ENCODE measurements at regions not wholly inside any gene's neighbourhood (a gene's known extent, or its start where the extent isn't known, plus 50 kb on each side); places are given as distances from the start of the nearest gene placed in this dataset.

DNA sequence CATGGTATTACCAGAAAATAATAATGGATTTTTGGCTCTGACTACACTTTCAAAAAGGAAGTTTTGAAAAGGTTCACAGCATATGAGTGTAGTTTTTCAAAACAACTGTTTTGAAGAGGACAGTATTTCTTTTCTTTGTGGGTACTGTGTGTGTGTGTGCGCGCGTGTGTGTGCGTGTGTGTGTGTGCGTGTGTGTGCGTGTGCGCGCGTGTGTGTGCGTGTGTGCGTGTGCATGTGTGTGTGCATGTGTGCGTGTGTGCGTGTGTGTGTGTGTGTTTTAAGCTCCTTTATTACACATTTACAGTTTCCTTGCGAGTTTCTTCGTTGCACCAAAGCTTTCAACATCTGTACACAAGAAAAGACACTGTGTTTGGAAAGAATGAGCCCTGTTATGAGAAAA is 755.4 kb downstream of the SH3BGRL start:
- Histone ChIP-seq H2AFZ (ENCODE audit: control insufficient read depth, low read depth, low read length) (no peak overlapping the region), H3K4me1 (ENCODE audit: control insufficient read depth, insufficient read depth, low read length) (no peaks in the 10 kb centered on the region), H3K27ac (ENCODE audit: control insufficient read depth, insufficient read depth) (no peak overlapping the region), H3K36me3 (ENCODE audit: control insufficient read depth in 2 of 2, insufficient read depth in 2 of 2, low read length in 1 of 2) (no peaks in the 10 kb centered on the region), H3K9me3 (replicated peaks; ENCODE audit: control insufficient read depth, insufficient read depth, low read length) (no peaks in the 10 kb centered on the region), H3K27me3 (replicated peaks in 1 of 2; ENCODE audit: control insufficient read depth in 2 of 2, insufficient read depth in 2 of 2, low read length in 1 of 2) (no peaks in the 10 kb centered on the region), H3K9ac (ENCODE audit: control insufficient read depth, insufficient read depth, low read length) (no peak overlapping the region), H3K4me2 (ENCODE audit: control insufficient read depth, insufficient read depth) (no peak overlapping the region), H3K79me2 (ENCODE audit: control insufficient read depth, insufficient read depth, low read length) (no peaks in the 10 kb centered on the region), H4K20me1 (ENCODE audit: control insufficient read depth, insufficient read depth) (no peaks in the 10 kb centered on the region), H3K4me3 (no peak overlapping the region)
- DNase-seq (ENCODE audit: low read depth, low spot score) (no peak), ATAC-seq (no peak), FAIRE-seq (no peak)
- 0 out of 2 replicates have a peak, but pooled peaks have one; percentile 28 for TF ChIP-seq TCF3 (IDR thresholded peaks at IDR 0.05; ENCODE audit: borderline replicate concordance, insufficient read depth, low read depth, low read length)
- no peak for TF ChIP-seq MTA2 (IDR thresholded peaks at IDR 0.05; ENCODE audit: low read depth)
- no peak for TF ChIP-seq EZH2 (IDR thresholded peaks at IDR 0.05; ENCODE audit: borderline replicate concordance, control insufficient read depth, low read depth, low read length)
- TF ChIP-seq, protein P1, sequence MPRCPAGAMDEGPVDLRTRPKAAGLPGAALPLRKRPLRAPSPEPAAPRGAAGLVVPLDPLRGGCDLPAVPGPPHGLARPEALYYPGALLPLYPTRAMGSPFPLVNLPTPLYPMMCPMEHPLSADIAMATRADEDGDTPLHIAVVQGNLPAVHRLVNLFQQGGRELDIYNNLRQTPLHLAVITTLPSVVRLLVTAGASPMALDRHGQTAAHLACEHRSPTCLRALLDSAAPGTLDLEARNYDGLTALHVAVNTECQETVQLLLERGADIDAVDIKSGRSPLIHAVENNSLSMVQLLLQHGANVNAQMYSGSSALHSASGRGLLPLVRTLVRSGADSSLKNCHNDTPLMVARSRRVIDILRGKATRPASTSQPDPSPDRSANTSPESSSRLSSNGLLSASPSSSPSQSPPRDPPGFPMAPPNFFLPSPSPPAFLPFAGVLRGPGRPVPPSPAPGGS (IDR thresholded peaks at IDR 0.05; ENCODE audit: borderline replicate concordance, insufficient read depth, low read depth, low read length, poor library complexity, severe bottlenecking), result peak; percentile 79
- BruUV-seq (replicated peaks), result no TSS peak
- SMC1A ChIA-PET (ENCODE audit: uncharacterized antibody, unreplicated experiment), result interaction anchor here (1.1 to 2.5 kb wide), 2 partner anchors 12 to 1678 kb away, joined by 4 to 9 read pairs; no protein-coding TSS in a partner anchor
- POLR2A ChIA-PET, result no interaction called here
- intact Hi-C loops (cut with micrococcal nuclease; ENCODE audit: unreplicated experiment), result loop anchor here (10.0 kb wide), 1 partner anchor 717 kb away; no protein-coding TSS in a partner anchor
- RAD21 ChIA-PET (ENCODE audit: unreplicated experiment), result interaction anchor here (1.2 kb wide), 3 partner anchors 719 to 1889 kb away, joined by 5 to 8 read pairs (median 6); no protein-coding TSS in a partner anchor
- in situ Hi-C loops (cut with MboI), result no loop called here
- CTCF ChIA-PET, result interaction anchor here (0.6 to 1.4 kb wide), 9 partner anchors 9 to 1803 kb away, joined by 3 to 7 read pairs (median 3); no protein-coding TSS in a partner anchor
- 81% methylated on average over 13 of the region's 15 CpGs for WGBS (ENCODE audit: insufficient coverage, insufficient replicate concordance, low lambda C conversion rate, missing lambda C conversion rate)

Measured in GM12878 (cell line).